A673 (cell line): ENCODE measurements at regions not wholly inside any gene's neighbourhood (a gene's known extent, or its start where the extent isn't known, plus 50 kb on each side); places are given as distances from the start of the nearest gene placed in this dataset.

Source experiments
- BruUV-seq: library from RNA; stranded (reverse); fragments of 400-500 nt; replicated peaks from 2 replicates; lab custom pipeline; 2021; lab: Mats Ljungman, UMichigan
- CTCF ChIA-PET: fragments of 300-600 bp; sonication (Branson Sonifier 250); formaldehyde crosslinking; loops from one replicate; lab custom pipeline; 2022; ENCODE audit warnings: antibody characterized with exemption; lab: Charles Lee
- POLR2A ChIA-PET: fragments of 300-600 bp; sonication (Branson Sonifier 250); formaldehyde crosslinking; loops from one replicate; lab custom pipeline; 2022; ENCODE audit warnings: antibody characterized with exemption; ENCODE audit not compliant: low non-redundant PET; lab: Charles Lee
- DNase-seq: peaks from one replicate; pipeline ENCODE4 v3.0.0-alpha.2; 2015; ENCODE audit warnings: low spot score
- H3K27ac ChIP-seq: fragments of 200-600 bp; sonication (generic); 2 replicates; pipeline ENCODE4 v1.5.1; 2016; ENCODE audit warnings: mixed run types, low read depth, mild to moderate bottlenecking, mixed read lengths, antibody characterized with exemption, low read length; ENCODE audit not compliant: poor library complexity, severe bottlenecking
- H3K27me3 ChIP-seq: fragments of 200-600 bp; sonication (generic); replicated peaks from 2 replicates; pipeline ENCODE4 v1.6.1; 2017; ENCODE audit warnings: mixed run types, low read depth, mild to moderate bottlenecking, mixed read lengths, antibody characterized with exemption, low read length; ENCODE audit not compliant: insufficient read depth, poor library complexity
- H3K36me3 ChIP-seq: fragments of 200-600 bp; sonication (generic); 2 replicates; pipeline ENCODE4 v1.6.1; 2016; ENCODE audit warnings: mixed run types, mild to moderate bottlenecking, mixed read lengths, antibody characterized with exemption, low read length; ENCODE audit not compliant: insufficient read depth, poor library complexity, severe bottlenecking
- H3K4me1 ChIP-seq: fragments of 200-600 bp; sonication (generic); 2 replicates; pipeline ENCODE4 v1.6.1; 2017; ENCODE audit warnings: mixed run types, mild to moderate bottlenecking, mixed read lengths, antibody characterized with exemption, low read length; ENCODE audit not compliant: insufficient read depth, poor library complexity, severe bottlenecking
- H3K4me3 ChIP-seq: fragments of 200-600 bp; sonication (generic); 2 replicates; pipeline ENCODE4 v1.5.1; 2016; ENCODE audit warnings: low read depth, mixed run types, mild to moderate bottlenecking, mixed read lengths, low read length; ENCODE audit not compliant: poor library complexity, severe bottlenecking
- H3K9me3 ChIP-seq: fragments of 200-600 bp; sonication (generic); 2 replicates; pipeline ENCODE4 v1.6.1; 2016; ENCODE audit warnings: mixed run types, low read depth, mild to moderate bottlenecking, mixed read lengths, antibody characterized with exemption, low read length; ENCODE audit not compliant: poor library complexity, severe bottlenecking
- CTCF ChIP-seq: fragments of 300-800, 200-600 bp; sonication (generic); conservative IDR thresholded peaks from 2 replicates; pipeline ENCODE4 v1.5.1; 2017; ENCODE audit warnings: low read depth, mild to moderate bottlenecking, antibody characterized with exemption, low read length, moderate library complexity, mixed read lengths
- EZH2 ChIP-seq: fragments of 200-600 bp; sonication (generic); IDR thresholded peaks from 2 replicates; pipeline ENCODE4 v1.6.1; 2017; ENCODE audit warnings: borderline replicate concordance, low read depth, mild to moderate bottlenecking, mixed read lengths, antibody characterized with exemption, low read length; ENCODE audit not compliant: poor library complexity, severe bottlenecking
- intact Hi-C: fragments of 100-400 bp; cut with micrococcal nuclease; formaldehyde crosslinking; loops from one replicate; pipeline ENCODE4 v1.10.0; 2022; ENCODE audit not compliant: unreplicated experiment

GRCh38 chr6:164015088-164015484, 600.6 kb downstream of the QKI start:
- Histone ChIP-seq H3K36me3 (no peaks in the 10 kb centered on the region), H3K4me3 (no peak overlapping the region), H3K27me3 (no peaks in the 10 kb centered on the region), H3K9me3 (no peaks in the 10 kb centered on the region), H3K27ac (no peak overlapping the region), H3K4me1 (no peaks in the 10 kb centered on the region)
- DNase-seq, result no peak
- CTCF ChIA-PET, result no interaction called here
- POLR2A ChIA-PET, result no interaction called here
- intact Hi-C loops, result no loop called here
- TF ChIP-seq EZH2 (no peak), CTCF (no peak)
- BruUV-seq, result no TSS peak

GRCh38 chr6:164014346-164015087, 600.0 kb downstream of the QKI start:
- H3K36me3 ChIP-seq, result no peaks in the 10 kb centered on the region
- no peaks in the 10 kb centered on the region for H3K4me1 ChIP-seq
- intact Hi-C loops, result no loop called here
- ChIA-PET POLR2A (no interaction called here), CTCF (no interaction called here)
- no TSS peak for BruUV-seq
- no peak overlapping the region for H3K4me3 ChIP-seq
- TF ChIP-seq CTCF, result no peak
- no peak for TF ChIP-seq EZH2
- no peaks in the 10 kb centered on the region for H3K27me3 ChIP-seq
- no peak for DNase-seq
- no peak overlapping the region for H3K27ac ChIP-seq
- H3K9me3 ChIP-seq, result no peaks in the 10 kb centered on the region

- H3K27ac ChIP-seq, result no peak overlapping the region
- no peaks in the 10 kb centered on the region for H3K36me3 ChIP-seq
- H3K4me1 ChIP-seq, result no peaks in the 10 kb centered on the region
- POLR2A ChIA-PET, result no interaction called here
- no peak for TF ChIP-seq EZH2
- TF ChIP-seq CTCF, result no peak
- no TSS peak for BruUV-seq
- no peak for DNase-seq
- H3K27me3 ChIP-seq, result no peaks in the 10 kb centered on the region
- intact Hi-C loops, result no loop called here
- H3K4me3 ChIP-seq, result no peak overlapping the region
- CTCF ChIA-PET, result no interaction called here
- H3K9me3 ChIP-seq, result no peaks in the 10 kb centered on the region
Measured at GRCh38 chr6:164013480-164014208, 599.1 kb downstream of the QKI start.
